Lung (tissue), 11 donors: ENCODE measurements at regions not wholly inside any gene's neighbourhood (a gene's known extent, or its start where the extent isn't known, plus 50 kb on each side); places are given as distances from the start of the nearest gene placed in this dataset.

Source experiments
- ATAC-seq: fragments of 200-7000 bp; cut with Tn5 transposase; one replicate; pipeline ENCODE4 v1.9.1; 2020; ENCODE audit warnings: moderate number of reproducible peaks; ENCODE audit not compliant: insufficient read depth, low FRiP score
- DNase-seq, 3 donors: peaks; one replicate each; pipeline ENCODE4 v3.0.0-alpha.2; 2013 to 2017
- H3K27ac ChIP-seq, 2 donors: one replicate each; pipeline ENCODE4 v1.5.1; 2013; ENCODE audit warnings: mild to moderate bottlenecking in 2 of 2, moderate library complexity in 2 of 2, control low read depth in 1 of 2, inconsistent platforms in 1 of 2, low read depth in 1 of 2, low read length in 1 of 2
- H3K27me3 ChIP-seq, 3 donors: one replicate each; pipeline ENCODE4 v1.5.1; 2013; ENCODE audit warnings: low read length in 2 of 3; ENCODE audit not compliant: control insufficient read depth in 3 of 3, insufficient read depth in 3 of 3
- H3K36me3 ChIP-seq, 4 donors: one replicate each; pipeline ENCODE4 v1.5.1; 2013; ENCODE audit warnings: low read length in 4 of 4, mild to moderate bottlenecking in 1 of 4, moderate library complexity in 1 of 4; ENCODE audit not compliant: control insufficient read depth in 4 of 4, insufficient read depth in 4 of 4
- H3K4me1 ChIP-seq, 5 donors: one replicate each; pipeline ENCODE4 v1.5.1; 2013; ENCODE audit warnings: low read length in 5 of 5, mild to moderate bottlenecking in 2 of 5, moderate library complexity in 1 of 5; ENCODE audit not compliant: control insufficient read depth in 5 of 5, insufficient read depth in 5 of 5
- H3K4me3 ChIP-seq: one replicate; pipeline ENCODE4 v1.5.1; 2013; ENCODE audit warnings: mild to moderate bottlenecking, control low read depth, moderate library complexity
- H3K9ac ChIP-seq, 2 donors: one replicate each; pipeline ENCODE4 v1.5.1; 2013; ENCODE audit warnings: low read length in 2 of 2, control low read depth in 1 of 2; ENCODE audit not compliant: insufficient read depth in 1 of 2
- H3K9me3 ChIP-seq, 4 donors: one replicate each; pipeline ENCODE4 v1.5.1; 2013; ENCODE audit warnings: low read length in 3 of 4, mild to moderate bottlenecking in 1 of 4, moderate library complexity in 1 of 4; ENCODE audit not compliant: control insufficient read depth in 4 of 4, insufficient read depth in 3 of 4
- CTCF ChIP-seq: IDR thresholded peaks from 2 replicates; pipeline ENCODE4 v1.5.1; 2012; ENCODE audit warnings: mild to moderate bottlenecking; ENCODE audit errors: control extremely low read depth, extremely low read depth
- WGBS, 2 donors: extraction: QIAGEN DNeasy Blood & Tissue Kit; methylation state at CpG; one replicate each; pipeline ENCODE4 v1.1.7; 2013; 5-methylcytosine and 5-hydroxymethylcytosine counted together
- donor health status: control.
- donor health status: control.
- donor health status: Bipolar disorder and iron deficiency.
- donor health status: healthy.
- donor health status: DM: yes; HTN: yes; CAD: no.

GRCh38 chr4:4673070-4673469 lies 131.2 kb upstream of the STX18 start:
- Histone ChIP-seq H3K9me3 (no peaks in the 10 kb centered on the region), H3K4me1 (peaks cover 0 to 4% (median 0%) of the 10 kb centered on the region in 5 donors), H3K9ac (no peak overlapping the region), H3K36me3 (no peaks in the 10 kb centered on the region), H3K4me3 (no peak overlapping the region), H3K27ac (no peak overlapping the region), H3K27me3 (no peaks in the 10 kb centered on the region)
- ATAC-seq (no peak), DNase-seq (peak in 2 of 3 donors; percentile 21 to 34)
- 59 to 66% methylated on average over 19 of the region's 19 CpGs for WGBS, 2 donors
- no peak for TF ChIP-seq CTCF

DNA sequence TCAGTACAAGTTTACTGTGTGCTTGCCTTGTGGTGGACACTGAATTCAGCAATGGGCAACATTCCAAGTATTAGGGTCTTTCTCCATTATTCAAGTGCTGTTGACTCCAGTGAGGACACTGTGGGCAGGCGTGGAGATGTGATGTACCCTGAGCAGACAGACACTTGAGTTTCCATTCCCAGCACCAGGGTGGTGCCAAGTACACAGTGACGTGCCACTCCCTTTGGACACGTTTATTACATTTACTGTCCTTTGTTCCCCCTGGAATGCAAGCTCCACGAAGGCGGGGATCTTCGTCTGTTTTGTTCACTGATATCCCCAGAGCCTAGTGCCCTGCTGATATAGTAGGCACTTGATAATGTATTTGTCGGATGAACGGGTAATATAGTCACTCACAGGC lies 130.6 kb upstream of the STX18 start:
- Histone ChIP-seq H3K4me3 (no peak overlapping the region), H3K27me3 (no peaks in the 10 kb centered on the region)
- no peak for ATAC-seq

GRCh38 chr4:4671774-4672349 lies 130.0 kb upstream of the STX18 start:
- no peak for ATAC-seq
- no peak for DNase-seq

More for the DNA sequence above, 130.6 kb upstream of the STX18 start:
- WGBS, 2 donors: 80 to 88% methylated on average over 8 of the region's 8 CpGs
- Histone ChIP-seq H3K27ac (no peak overlapping the region), H3K4me1 (peaks cover 0 to 4% (median 0%) of the 10 kb centered on the region in 5 donors), H3K36me3 (no peaks in the 10 kb centered on the region), H3K9ac (no peak overlapping the region), H3K9me3 (no peaks in the 10 kb centered on the region)
- DNase-seq: no peak
- no peak for TF ChIP-seq CTCF

More at GRCh38 chr4:4671774-4672349, 130.0 kb upstream of the STX18 start:
- Histone ChIP-seq H3K4me1 (peaks cover 0 to 9% (median 2%) of the 10 kb centered on the region in 5 donors), H3K9ac (no peak overlapping the region), H3K36me3 (no peaks in the 10 kb centered on the region), H3K4me3 (no peak overlapping the region), H3K9me3 (no peaks in the 10 kb centered on the region), H3K27ac (no peak overlapping the region), H3K27me3 (no peaks in the 10 kb centered on the region)
- TF ChIP-seq CTCF: no peak
- WGBS, 2 donors: 60 to 89% methylated on average over 5 of the region's 5 CpGs
